Mesothelial cell of epicardium (in vitro differentiated cells): ENCODE measurements at regions not wholly inside any gene's neighbourhood (a gene's known extent, or its start where the extent isn't known, plus 50 kb on each side); places are given as distances from the start of the nearest gene placed in this dataset.

ENCODE experiments used
- DNase-seq, 2 experiments: peaks; one replicate each; pipeline ENCODE4 v3.0.0; 2021; ENCODE audit warnings: low spot score in 2 of 2; ENCODE audit not compliant: unreplicated experiment in 2 of 2
- H3K27ac Mint-ChIP-seq: 2 replicates; pipeline ENCODE4 v1.8.0; 2021; ENCODE audit warnings: mixed read lengths
- H3K27me3 Mint-ChIP-seq: 2 replicates; pipeline ENCODE4 v1.8.0; 2021; ENCODE audit warnings: low read depth, mixed read lengths
- H3K36me3 Mint-ChIP-seq: 2 replicates; pipeline ENCODE4 v1.8.0; 2021; ENCODE audit warnings: mixed read lengths
- H3K4me1 Mint-ChIP-seq: 2 replicates; pipeline ENCODE4 v1.8.0; 2021; ENCODE audit warnings: mixed read lengths
- H3K4me3 Mint-ChIP-seq: 2 replicates; pipeline ENCODE4 v1.8.0; 2021; ENCODE audit warnings: mild to moderate bottlenecking, moderate library complexity, mixed read lengths
- H3K9me3 Mint-ChIP-seq: 2 replicates; pipeline ENCODE4 v1.8.0; 2021; ENCODE audit warnings: mixed read lengths
- CTCF ChIP-seq: fragments of 200-600 bp; sonication (generic); IDR thresholded peaks from one replicate; pipeline ENCODE4 v1.5.0; 2021; ENCODE audit warnings: antibody characterized with exemption; ENCODE audit not compliant: unreplicated experiment

- H3K4me3 Mint-ChIP-seq = no peak overlapping the region
- H3K27me3 Mint-ChIP-seq = no peaks in the 10 kb centered on the region
- DNase-seq = no peak
- H3K36me3 Mint-ChIP-seq = no peaks in the 10 kb centered on the region
- peaks cover 6% of the 10 kb centered on the region for H3K4me1 Mint-ChIP-seq
- TF ChIP-seq CTCF = no peak
- no peaks in the 10 kb centered on the region for H3K9me3 Mint-ChIP-seq
- H3K27ac Mint-ChIP-seq = no peak overlapping the region
Measured at GRCh38 chr18:61975526-61976326, 82.9 kb upstream of the RNF152 start.

DNA sequence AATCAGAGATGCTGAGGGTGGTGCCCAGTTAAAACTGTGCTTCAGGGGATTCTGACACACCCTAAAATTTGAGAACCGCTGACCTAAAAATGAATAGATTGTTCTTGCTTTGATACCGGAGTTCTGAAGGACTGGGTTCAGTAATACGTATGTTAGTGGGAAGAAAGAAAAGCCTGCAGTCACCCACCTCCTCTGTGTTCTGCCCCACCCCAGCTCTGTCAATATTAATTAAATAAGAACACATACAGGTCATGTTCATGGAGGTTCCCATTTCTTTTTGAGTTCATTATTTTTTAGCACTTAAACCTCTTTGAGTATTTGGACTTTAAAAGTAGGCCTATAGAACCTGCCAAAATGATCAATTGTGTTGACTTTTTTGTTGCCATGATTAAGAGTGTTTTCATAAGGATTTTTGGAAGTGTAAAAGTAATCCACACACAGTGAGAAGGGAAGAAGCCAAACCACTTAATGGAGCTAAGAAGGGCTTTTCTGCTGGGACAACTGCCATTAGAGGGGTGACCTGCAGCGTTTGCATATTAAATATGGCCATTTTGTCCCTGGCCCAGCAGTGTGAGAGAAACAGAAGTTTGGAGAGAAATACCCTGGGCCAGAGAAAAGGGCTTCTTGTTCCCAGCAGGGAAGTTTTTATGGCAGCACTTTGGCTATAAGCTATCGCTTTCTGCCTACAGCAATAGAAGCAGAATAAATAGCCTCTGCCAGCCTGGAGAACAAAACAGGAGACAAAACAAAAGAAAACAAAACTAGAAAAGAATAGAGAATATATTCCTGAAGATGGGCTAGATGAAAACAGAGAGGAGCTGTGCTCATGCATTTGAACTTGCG, 80.7 kb upstream of the RNF152 start:
- H3K27ac Mint-ChIP-seq = no peak overlapping the region
- no peaks in the 10 kb centered on the region for H3K36me3 Mint-ChIP-seq
- H3K9me3 Mint-ChIP-seq = no peaks in the 10 kb centered on the region
- no peaks in the 10 kb centered on the region for H3K27me3 Mint-ChIP-seq
- H3K4me3 Mint-ChIP-seq = no peak overlapping the region
- TF ChIP-seq CTCF = no peak
- no peak for DNase-seq
- no peaks in the 10 kb centered on the region for H3K4me1 Mint-ChIP-seq

- H3K4me3 Mint-ChIP-seq = no peak overlapping the region
Measured at GRCh38 chr18:61972389-61973264, 79.8 kb upstream of the RNF152 start.

DNA sequence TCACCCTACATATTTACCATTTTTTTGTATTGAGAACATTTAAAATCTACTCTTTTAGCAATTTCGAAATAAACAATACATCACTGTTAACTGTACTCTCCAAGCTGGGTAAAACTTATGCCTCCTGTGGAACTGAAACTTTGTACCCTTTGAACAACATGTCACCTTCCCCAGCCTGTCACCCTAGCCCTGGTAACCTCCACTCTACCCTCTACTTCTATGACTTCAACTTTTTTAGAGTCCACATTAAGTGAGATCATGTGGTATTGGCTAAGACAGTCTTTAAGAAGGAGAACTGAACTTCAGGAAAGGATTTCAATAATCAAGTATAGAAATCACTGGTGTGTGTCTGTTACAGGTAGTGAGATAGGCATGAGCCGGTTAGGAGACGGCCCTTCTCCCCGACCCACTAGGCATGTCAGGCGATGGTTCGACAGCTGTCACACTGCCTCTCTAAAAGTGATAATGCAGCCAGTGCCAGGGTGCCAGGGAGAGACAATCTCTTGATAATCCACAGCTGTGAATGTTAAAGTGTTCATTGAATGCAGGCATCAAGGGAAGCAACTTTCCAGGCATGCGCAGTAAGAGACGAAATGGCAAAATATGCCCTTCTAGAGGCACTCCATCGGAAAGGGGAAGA, 74.6 kb upstream of the RNF152 start:
- peaks cover 4% of the 10 kb centered on the region for H3K4me1 Mint-ChIP-seq
- no peak overlapping the region for H3K27ac Mint-ChIP-seq
- no peak for TF ChIP-seq CTCF
- no peak overlapping the region for H3K4me3 Mint-ChIP-seq
- no peak for DNase-seq
- no peaks in the 10 kb centered on the region for H3K36me3 Mint-ChIP-seq
- H3K9me3 Mint-ChIP-seq = no peaks in the 10 kb centered on the region
- no peaks in the 10 kb centered on the region for H3K27me3 Mint-ChIP-seq

More at GRCh38 chr18:61972389-61973264, 79.8 kb upstream of the RNF152 start:
- Mint-ChIP-seq H3K36me3 (no peaks in the 10 kb centered on the region), H3K9me3 (no peaks in the 10 kb centered on the region), H3K4me1 (no peaks in the 10 kb centered on the region), H3K27me3 (no peaks in the 10 kb centered on the region), H3K27ac (no peak overlapping the region)
- DNase-seq = no peak
- no peak for TF ChIP-seq CTCF

DNA sequence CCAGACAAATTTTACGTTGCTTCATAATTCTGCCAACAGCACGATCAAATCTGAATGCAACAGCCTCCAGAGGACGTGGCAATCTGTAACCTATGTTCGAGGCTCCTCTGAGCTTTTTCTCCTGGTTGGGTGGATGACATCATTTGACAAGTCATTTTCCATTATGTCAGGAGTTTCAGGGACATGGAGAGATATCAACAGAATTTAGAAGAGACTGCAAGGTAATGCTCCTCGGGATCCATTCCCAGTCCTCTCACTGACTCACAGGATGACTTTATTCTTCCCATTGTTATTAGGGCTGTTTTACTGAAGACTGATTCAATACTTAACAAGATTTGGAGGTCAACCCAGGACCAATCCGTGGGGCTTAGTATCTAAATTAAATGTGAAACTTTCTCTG, 72.5 kb upstream of the RNF152 start:
- no peak for TF ChIP-seq CTCF

More for the DNA sequence above, 72.5 kb upstream of the RNF152 start:
- peaks cover 8% of the 10 kb centered on the region for H3K4me1 Mint-ChIP-seq
- H3K4me3 Mint-ChIP-seq = no peak overlapping the region
- no peaks in the 10 kb centered on the region for H3K9me3 Mint-ChIP-seq
- no peaks in the 10 kb centered on the region for H3K27me3 Mint-ChIP-seq
- H3K36me3 Mint-ChIP-seq = no peaks in the 10 kb centered on the region
- H3K27ac Mint-ChIP-seq = no peak overlapping the region
- DNase-seq = no peak
